ENCODE measurements at regions not wholly inside any gene's neighbourhood (a gene's known extent, or its start where the extent isn't known, plus 50 kb on each side); places are given as distances from the start of the nearest gene placed in this dataset.

DNA sequence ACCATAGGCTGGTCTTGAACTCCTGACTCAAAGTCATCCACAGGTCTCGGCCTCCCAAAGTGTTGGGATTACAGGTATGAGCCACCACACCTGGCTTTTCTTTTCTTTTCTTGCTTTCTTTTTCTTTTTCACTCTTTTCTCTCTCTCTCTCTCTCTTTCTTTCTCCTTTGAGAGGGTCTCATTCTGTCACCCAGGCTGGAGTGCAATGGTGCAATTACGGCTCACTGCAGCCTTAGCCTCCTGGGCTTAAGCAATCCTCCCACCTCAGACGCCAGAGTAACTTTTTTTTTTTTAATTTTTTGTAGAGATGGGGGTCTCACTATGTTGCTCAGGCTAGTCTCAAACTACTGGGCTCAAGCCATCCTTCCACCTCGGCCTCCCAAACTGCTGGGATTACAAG is 133.1 kb upstream of the UBE2E1 start:
- peaks cover 16% of the 10 kb centered on the region for H3K4me1 ChIP-seq (ENCODE audit: control insufficient read depth, insufficient read depth, low read length)
- TF ChIP-seq, protein P1, sequence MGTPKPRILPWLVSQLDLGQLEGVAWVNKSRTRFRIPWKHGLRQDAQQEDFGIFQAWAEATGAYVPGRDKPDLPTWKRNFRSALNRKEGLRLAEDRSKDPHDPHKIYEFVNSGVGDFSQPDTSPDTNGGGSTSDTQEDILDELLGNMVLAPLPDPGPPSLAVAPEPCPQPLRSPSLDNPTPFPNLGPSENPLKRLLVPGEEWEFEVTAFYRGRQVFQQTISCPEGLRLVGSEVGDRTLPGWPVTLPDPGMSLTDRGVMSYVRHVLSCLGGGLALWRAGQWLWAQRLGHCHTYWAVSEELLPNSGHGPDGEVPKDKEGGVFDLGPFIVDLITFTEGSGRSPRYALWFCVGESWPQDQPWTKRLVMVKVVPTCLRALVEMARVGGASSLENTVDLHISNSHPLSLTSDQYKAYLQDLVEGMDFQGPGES (IDR thresholded peaks at IDR 0.05) = no peak
- TF ChIP-seq SMAD1 (IDR thresholded peaks at IDR 0.05; ENCODE audit: low read depth, partially characterized antibody) (no peak), RCOR1 (conservative IDR thresholded peaks at IDR 0.05; ENCODE audit: low read depth, low read length) (no peak), ZNF622 (IDR thresholded peaks at IDR 0.05) (no peak), IKZF1 (conservative IDR thresholded peaks at IDR 0.05) (no peak), TARDBP (IDR thresholded peaks at IDR 0.05; ENCODE audit: borderline replicate concordance) (no peak), MYB (IDR thresholded peaks at IDR 0.05; ENCODE audit: borderline replicate concordance, low read depth, low read length) (no peak), ATF7 (IDR thresholded peaks at IDR 0.05; ENCODE audit: low read depth) (no peak), SRF (IDR thresholded peaks at IDR 0.05; ENCODE audit: low read depth in 2 of 2, low read length in 2 of 2) (no peak)
- TF ChIP-seq, protein P2, sequence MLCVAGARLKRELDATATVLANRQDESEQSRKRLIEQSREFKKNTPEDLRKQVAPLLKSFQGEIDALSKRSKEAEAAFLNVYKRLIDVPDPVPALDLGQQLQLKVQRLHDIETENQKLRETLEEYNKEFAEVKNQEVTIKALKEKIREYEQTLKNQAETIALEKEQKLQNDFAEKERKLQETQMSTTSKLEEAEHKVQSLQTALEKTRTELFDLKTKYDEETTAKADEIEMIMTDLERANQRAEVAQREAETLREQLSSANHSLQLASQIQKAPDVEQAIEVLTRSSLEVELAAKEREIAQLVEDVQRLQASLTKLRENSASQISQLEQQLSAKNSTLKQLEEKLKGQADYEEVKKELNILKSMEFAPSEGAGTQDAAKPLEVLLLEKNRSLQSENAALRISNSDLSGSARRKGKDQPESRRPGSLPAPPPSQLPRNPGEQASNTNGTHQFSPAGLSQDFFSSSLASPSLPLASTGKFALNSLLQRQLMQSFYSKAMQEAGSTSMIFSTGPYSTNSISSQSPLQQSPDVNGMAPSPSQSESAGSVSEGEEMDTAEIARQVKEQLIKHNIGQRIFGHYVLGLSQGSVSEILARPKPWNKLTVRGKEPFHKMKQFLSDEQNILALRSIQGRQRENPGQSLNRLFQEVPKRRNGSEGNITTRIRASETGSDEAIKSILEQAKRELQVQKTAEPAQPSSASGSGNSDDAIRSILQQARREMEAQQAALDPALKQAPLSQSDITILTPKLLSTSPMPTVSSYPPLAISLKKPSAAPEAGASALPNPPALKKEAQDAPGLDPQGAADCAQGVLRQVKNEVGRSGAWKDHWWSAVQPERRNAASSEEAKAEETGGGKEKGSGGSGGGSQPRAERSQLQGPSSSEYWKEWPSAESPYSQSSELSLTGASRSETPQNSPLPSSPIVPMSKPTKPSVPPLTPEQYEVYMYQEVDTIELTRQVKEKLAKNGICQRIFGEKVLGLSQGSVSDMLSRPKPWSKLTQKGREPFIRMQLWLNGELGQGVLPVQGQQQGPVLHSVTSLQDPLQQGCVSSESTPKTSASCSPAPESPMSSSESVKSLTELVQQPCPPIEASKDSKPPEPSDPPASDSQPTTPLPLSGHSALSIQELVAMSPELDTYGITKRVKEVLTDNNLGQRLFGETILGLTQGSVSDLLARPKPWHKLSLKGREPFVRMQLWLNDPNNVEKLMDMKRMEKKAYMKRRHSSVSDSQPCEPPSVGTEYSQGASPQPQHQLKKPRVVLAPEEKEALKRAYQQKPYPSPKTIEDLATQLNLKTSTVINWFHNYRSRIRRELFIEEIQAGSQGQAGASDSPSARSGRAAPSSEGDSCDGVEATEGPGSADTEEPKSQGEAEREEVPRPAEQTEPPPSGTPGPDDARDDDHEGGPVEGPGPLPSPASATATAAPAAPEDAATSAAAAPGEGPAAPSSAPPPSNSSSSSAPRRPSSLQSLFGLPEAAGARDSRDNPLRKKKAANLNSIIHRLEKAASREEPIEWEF (IDR thresholded peaks at IDR 0.05; ENCODE audit: insufficient replicate concordance, low read depth, low read length) = no peak
- TF ChIP-seq, protein P3, sequence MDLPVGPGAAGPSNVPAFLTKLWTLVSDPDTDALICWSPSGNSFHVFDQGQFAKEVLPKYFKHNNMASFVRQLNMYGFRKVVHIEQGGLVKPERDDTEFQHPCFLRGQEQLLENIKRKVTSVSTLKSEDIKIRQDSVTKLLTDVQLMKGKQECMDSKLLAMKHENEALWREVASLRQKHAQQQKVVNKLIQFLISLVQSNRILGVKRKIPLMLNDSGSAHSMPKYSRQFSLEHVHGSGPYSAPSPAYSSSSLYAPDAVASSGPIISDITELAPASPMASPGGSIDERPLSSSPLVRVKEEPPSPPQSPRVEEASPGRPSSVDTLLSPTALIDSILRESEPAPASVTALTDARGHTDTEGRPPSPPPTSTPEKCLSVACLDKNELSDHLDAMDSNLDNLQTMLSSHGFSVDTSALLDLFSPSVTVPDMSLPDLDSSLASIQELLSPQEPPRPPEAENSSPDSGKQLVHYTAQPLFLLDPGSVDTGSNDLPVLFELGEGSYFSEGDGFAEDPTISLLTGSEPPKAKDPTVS (IDR thresholded peaks at IDR 0.05; ENCODE audit: low read depth, low read length) = no peak
- TF ChIP-seq, protein P4, sequence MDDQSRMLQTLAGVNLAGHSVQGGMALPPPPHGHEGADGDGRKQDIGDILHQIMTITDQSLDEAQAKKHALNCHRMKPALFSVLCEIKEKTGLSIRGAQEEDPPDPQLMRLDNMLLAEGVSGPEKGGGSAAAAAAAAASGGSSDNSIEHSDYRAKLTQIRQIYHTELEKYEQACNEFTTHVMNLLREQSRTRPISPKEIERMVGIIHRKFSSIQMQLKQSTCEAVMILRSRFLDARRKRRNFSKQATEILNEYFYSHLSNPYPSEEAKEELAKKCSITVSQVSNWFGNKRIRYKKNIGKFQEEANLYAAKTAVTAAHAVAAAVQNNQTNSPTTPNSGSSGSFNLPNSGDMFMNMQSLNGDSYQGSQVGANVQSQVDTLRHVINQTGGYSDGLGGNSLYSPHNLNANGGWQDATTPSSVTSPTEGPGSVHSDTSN (IDR thresholded peaks at IDR 0.05; ENCODE audit: insufficient replicate concordance, low read depth, low read length) = no peak
- TF ChIP-seq, protein P5, sequence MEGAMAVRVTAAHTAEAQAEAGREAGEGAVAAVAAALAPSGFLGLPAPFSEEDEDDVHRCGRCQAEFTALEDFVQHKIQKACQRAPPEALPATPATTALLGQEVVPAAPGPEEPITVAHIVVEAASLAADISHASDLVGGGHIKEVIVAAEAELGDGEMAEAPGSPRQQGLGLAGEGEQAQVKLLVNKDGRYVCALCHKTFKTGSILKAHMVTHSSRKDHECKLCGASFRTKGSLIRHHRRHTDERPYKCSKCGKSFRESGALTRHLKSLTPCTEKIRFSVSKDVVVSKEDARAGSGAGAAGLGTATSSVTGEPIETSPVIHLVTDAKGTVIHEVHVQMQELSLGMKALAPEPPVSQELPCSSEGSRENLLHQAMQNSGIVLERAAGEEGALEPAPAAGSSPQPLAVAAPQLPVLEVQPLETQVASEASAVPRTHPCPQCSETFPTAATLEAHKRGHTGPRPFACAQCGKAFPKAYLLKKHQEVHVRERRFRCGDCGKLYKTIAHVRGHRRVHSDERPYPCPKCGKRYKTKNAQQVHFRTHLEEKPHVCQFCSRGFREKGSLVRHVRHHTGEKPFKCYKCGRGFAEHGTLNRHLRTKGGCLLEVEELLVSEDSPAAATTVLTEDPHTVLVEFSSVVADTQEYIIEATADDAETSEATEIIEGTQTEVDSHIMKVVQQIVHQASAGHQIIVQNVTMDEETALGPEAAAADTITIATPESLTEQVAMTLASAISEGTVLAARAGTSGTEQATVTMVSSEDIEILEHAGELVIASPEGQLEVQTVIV (IDR thresholded peaks at IDR 0.05; ENCODE audit: borderline replicate concordance, partially characterized antibody) = no peak

More for the DNA sequence above, 133.1 kb upstream of the UBE2E1 start:
- in situ Hi-C loops (cut with MboI) = no loop called here
- Histone ChIP-seq H3K9ac (ENCODE audit: control insufficient read depth, insufficient read depth, low read length) (no peak overlapping the region), H2AFZ (ENCODE audit: control insufficient read depth, low read depth, low read length) (no peak overlapping the region), H3K79me2 (ENCODE audit: control insufficient read depth, insufficient read depth, low read length) (no peaks in the 10 kb centered on the region), H3K9me3 (replicated peaks; ENCODE audit: control insufficient read depth, insufficient read depth, low read length) (no peaks in the 10 kb centered on the region), H3K36me3 (ENCODE audit: control insufficient read depth in 2 of 2, insufficient read depth in 2 of 2, low read length in 1 of 2) (no peaks in the 10 kb centered on the region), H3K4me3 (no peak overlapping the region), H3K4me2 (ENCODE audit: control insufficient read depth, insufficient read depth) (no peak overlapping the region), H3K27ac (ENCODE audit: control insufficient read depth, insufficient read depth) (no peak overlapping the region), H4K20me1 (ENCODE audit: control insufficient read depth, insufficient read depth) (no peaks in the 10 kb centered on the region), H3K27me3 (replicated peaks in 1 of 2; ENCODE audit: control insufficient read depth in 2 of 2, insufficient read depth in 2 of 2, low read length in 1 of 2) (no peaks in the 10 kb centered on the region)
- ChIA-PET POLR2A (no interaction called here), CTCF (no interaction called here), RAD21 (ENCODE audit: unreplicated experiment) (no interaction called here), SMC1A (ENCODE audit: uncharacterized antibody, unreplicated experiment) (no interaction called here)
- no TSS peak for BruUV-seq (replicated peaks)
- FAIRE-seq (no peak), DNase-seq (ENCODE audit: low read depth, low spot score) (no peak), ATAC-seq (no peak)
- WGBS (ENCODE audit: insufficient coverage, insufficient replicate concordance, low lambda C conversion rate, missing lambda C conversion rate) = 98% methylated on average over 4 of the region's 4 CpGs
- intact Hi-C loops (cut with micrococcal nuclease; ENCODE audit: unreplicated experiment) = no loop called here
